ENCODE measurements at regions not wholly inside any gene's neighbourhood (a gene's known extent, or its start where the extent isn't known, plus 50 kb on each side); places are given as distances from the start of the nearest gene placed in this dataset.
A peak's percentile ranks its signal among the peaks of the same experiment; 100 is the strongest.
"Not testable (repeated sequence)": the region's sequence is repeated elsewhere in the genome, so short reads cannot be mapped to it uniquely, and the experiment has no call there.

- ATAC-seq (peak; percentile 62), DNase-seq (ENCODE audit: low spot score) (no peak)
These were observed 704.9 kb upstream of the PABPC4L start for GRCh38 chr4:134906404-134907023.

- ATAC-seq, result no peak
- DNase-seq (ENCODE audit: low spot score), result no peak
These were observed 703.5 kb upstream of the PABPC4L start for GRCh38 chr4:134905061-134905460.

GRCh38 chr4:134888156-134888555 is 686.6 kb upstream of the PABPC4L start:
- ATAC-seq, result no peak
- no peak for DNase-seq (ENCODE audit: low spot score)

DNA sequence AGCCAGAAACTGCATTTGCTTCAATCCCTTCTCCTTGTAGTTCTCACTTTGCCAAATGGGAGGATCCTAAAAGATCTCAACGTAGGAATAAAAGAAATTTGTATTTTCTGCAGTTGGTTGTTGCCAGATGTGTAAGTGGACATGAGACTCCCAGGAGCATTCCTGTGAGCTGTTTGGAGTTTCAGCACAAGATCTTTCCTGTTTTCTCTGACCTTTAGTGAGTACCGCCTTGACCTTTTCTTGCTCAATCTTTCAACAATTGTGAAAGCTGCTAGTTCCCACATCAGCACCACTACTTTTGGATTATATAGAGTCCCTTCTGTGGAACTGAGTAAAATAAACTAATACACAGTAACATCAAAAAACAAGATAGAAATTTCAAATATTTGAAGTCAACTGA is 683.8 kb upstream of the PABPC4L start:
- DNase-seq (ENCODE audit: low spot score), result no peak
- no peak for ATAC-seq

GRCh38 chr4:134883831-134884449 is 682.4 kb upstream of the PABPC4L start:
- ATAC-seq (no peak), DNase-seq (ENCODE audit: low spot score) (no peak)

GRCh38 chr4:134879019-134879418 is 677.4 kb upstream of the PABPC4L start:
- ATAC-seq, result no peak

GRCh38 chr4:134867027-134867426 is 665.4 kb upstream of the PABPC4L start:
- DNase-seq (ENCODE audit: low spot score) (no peak), ATAC-seq (no peak)

More at GRCh38 chr4:134879019-134879418, 677.4 kb upstream of the PABPC4L start:
- DNase-seq (ENCODE audit: low spot score), result no peak

GRCh38 chr4:134865675-134866074 is 664.1 kb upstream of the PABPC4L start:
- no peak for ATAC-seq
- no peak for DNase-seq (ENCODE audit: low spot score)

GRCh38 chr4:134862116-134862515 is 660.5 kb upstream of the PABPC4L start:
- DNase-seq (ENCODE audit: low spot score) (no peak), ATAC-seq (no peak)

DNA sequence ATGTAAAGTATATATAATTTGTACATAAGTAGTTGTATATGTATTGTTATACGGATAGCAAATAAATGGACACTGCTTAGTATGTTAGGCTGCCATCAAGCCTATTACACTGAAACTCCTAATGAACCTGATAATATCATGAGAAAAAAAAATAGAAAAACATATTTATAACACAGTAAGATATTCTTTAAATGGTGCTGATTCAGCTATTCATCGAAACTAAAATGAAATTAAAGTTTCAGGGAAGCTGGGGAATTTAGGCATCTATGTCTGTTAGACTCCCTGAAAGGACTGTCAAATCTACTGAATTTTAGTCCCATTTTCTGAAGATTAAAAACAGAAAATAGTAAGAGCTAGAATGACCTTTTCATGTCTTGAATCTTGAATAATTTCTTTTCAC is 647.1 kb upstream of the PABPC4L start:
- DNase-seq (ENCODE audit: low spot score) (no peak), ATAC-seq (no peak)

GRCh38 chr4:134830741-134831140 is 629.2 kb upstream of the PABPC4L start:
- DNase-seq (ENCODE audit: low spot score); ATAC-seq: not testable (repeated sequence)

DNA sequence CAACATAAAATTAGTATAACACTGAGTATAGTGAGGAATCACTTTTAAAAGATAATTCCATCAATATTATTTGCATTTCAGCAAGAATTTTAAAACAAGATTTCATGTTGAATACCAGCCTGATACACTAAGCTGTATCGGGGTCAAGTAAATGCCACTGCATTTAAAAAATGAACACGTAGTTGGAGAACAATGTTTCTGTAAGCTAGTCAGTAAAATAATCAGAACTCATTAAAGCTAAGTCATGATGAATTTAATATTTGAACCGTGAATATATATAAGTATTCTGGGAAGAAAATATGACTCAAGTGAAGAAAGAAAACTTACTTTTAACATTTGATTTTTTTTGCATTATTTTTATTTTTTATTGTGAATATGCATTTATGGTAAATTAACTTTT is 611.0 kb upstream of the PABPC4L start:
- no peak for DNase-seq (ENCODE audit: low spot score)
- no peak for ATAC-seq

DNA sequence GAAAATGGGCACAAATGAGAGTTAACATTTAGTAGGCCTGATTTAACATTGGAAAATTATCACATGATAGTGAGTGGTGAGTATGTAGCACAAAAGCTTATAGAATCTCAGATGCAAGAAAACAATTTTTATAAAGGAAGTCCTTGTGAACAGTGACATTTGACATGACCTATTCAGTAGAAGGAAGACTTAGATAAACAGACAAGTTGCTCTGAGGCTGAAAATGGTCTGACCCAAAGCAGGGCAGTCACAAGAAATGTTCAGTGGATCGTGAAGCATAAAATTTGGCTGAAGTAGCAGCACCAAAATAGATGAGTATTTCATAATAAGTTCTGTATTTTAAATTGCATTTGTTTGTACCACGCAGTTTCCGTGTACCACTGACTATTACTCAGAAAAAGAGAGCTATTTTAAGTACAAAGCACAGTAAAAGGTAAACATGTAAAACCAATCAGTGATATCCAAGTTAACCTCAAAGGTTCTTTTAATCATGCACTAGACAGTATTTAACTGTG is 605.7 kb upstream of the PABPC4L start:
- DNase-seq (ENCODE audit: low spot score) (no peak), ATAC-seq (no peak)

- ATAC-seq (no peak), DNase-seq (ENCODE audit: low spot score) (no peak)
These were observed 597.0 kb upstream of the PABPC4L start for GRCh38 chr4:134798573-134798972.

DNA sequence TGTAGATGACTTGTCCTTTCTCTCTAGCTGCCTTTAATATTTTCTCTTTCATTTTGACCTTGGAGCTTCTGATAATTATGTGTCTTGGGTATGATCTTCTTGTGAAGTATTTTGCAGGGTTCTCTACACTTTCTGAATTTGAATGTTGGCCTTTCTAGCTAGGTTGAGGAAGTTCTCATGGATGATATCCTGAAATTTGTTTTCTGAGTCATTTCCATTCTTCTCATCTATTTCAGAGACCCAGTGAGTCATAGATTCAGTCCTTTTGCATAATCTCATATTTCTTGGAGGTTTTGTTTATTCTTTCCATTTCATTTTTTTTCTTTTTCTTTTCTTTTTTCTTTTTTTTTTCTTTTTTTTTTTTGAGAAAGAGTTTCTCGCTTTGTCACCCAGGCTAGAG is 585.7 kb upstream of the PABPC4L start:
- ATAC-seq, result no peak
- no peak for DNase-seq (ENCODE audit: low spot score)

DNA sequence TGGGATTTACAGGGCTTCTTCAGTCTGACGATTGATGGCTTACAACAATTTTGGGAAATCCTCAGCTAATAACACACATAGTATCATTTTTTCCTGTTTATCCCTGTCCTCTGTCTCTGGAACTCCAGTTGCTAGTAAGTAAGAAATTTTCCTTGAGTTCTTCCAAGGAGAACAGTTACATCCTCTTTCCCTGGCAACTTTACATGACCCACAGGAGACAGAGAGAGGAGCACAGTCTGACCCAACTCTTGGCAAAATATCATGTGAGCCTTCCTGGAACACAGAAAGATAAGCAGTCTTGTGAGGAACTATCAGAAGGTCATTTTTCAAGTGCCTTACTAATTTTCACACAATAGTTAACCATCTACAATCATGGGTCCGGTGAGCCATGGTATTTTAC is 578.7 kb upstream of the PABPC4L start:
- DNase-seq (ENCODE audit: low spot score) (no peak), ATAC-seq (no peak)

- ATAC-seq (no peak), DNase-seq (ENCODE audit: low spot score) (no peak)
These were observed 576.0 kb upstream of the PABPC4L start for GRCh38 chr4:134777606-134778005.

DNA sequence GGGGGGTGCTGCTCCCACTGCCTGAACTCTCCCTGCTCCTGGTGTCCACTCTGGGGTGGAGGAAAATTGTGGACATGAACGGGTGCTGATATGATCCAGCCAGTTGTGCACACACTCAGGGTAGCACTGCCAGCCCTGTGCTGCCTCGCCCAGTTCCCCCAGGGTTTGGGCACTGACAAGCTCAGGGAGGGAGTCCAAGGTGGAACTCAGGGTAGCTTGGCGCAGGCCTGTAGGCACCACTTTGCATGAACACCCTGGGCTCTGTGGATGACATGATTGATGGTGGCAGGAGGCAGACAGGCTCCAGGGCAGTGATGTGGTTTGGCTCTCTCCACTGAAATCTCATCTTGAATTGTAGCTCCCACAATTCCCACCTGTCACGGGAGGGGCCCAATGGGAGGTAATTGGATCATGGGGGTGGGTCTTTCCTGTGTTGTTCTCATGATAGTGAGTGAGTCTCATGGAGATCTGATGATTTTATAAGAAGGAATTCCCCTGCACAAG is 572.0 kb upstream of the PABPC4L start:
- ATAC-seq, result no peak

GRCh38 chr4:134762053-134762452 is 560.5 kb upstream of the PABPC4L start:
- ATAC-seq, result no peak
- no peak for DNase-seq (ENCODE audit: low spot score)

More for the DNA sequence above, 572.0 kb upstream of the PABPC4L start:
- DNase-seq (ENCODE audit: low spot score), result no peak

GRCh38 chr4:134756421-134756820 is 554.8 kb upstream of the PABPC4L start:
- ATAC-seq, result no peak
- DNase-seq (ENCODE audit: low spot score), result no peak

DNA sequence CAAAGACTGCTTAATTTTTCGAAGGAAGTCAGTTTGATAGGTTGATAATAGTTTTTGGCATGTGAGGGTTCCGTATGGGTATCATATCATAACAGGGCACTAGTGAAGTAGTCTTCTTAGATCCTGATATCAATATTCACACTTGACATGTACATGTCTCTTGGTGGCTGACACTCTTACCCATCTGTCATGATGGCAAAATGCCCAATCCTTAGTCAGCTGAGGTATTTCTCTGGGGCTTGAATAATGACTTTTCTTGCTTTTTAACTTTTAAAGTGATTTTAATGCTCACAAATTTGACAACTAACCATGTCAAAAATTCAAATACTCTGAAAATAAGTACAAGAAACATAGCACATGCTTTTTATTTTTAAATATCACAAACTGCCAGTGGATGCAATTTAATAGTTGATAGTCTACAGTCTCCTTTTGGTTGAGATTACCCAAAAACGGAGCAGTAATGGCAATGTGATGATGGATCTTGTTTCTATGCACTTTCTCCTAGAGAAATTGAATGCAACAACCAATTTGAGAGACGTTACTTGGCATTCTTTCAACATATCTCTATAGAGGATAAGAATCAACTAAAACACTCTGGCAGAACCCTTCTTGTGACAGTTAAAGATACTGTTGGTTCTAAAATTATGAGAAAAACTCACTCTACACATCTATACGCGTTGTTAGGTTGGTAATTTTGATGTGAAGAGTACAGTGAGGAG is 552.9 kb upstream of the PABPC4L start:
- no peak for DNase-seq (ENCODE audit: low spot score)
- ATAC-seq, result no peak

DNA sequence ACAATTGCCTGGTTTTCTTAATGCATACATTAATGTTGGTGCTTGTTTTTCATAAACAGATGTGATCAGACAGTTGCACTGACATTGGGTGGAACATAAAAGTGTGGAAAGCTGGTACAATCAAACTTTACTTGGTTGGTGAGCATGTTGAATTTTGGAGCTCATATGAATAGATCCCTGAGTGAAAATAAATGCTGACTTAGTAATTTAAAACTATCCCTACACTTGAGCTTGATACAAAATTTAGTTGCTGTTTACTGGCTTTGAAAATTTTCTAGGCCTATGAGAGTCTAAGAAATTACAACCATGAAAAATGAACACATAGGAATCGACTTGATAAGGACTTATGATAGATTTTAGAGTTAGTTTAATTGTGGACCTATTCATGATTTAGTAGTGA is 551.8 kb upstream of the PABPC4L start:
- ATAC-seq (no peak), DNase-seq (ENCODE audit: low spot score) (no peak)

Measured in left lobe of liver (tissue), 2 donors.